Esophagus muscularis mucosa (tissue), 3 donors: ENCODE measurements at regions not wholly inside any gene's neighbourhood (a gene's known extent, or its start where the extent isn't known, plus 50 kb on each side); places are given as distances from the start of the nearest gene placed in this dataset.

Source experiments
- CTCF ChIP-seq, 3 experiments: fragments of 200-600 bp in 2 of 3; fragments of 450-650 bp in 1 of 3; sonication (generic) in 2 of 3; IDR thresholded peaks; one replicate each; pipeline ENCODE4 v1.5.1; 2017 to 2019; ENCODE audit warnings: antibody characterized with exemption in 3 of 3, mild to moderate bottlenecking in 2 of 3, moderate library complexity in 1 of 3
- POLR2A ChIP-seq: fragments of 450-650 bp; IDR thresholded peaks from one replicate; pipeline ENCODE4 v1.6.1; 2017; ENCODE audit warnings: antibody characterized with exemption, moderate library complexity, mild to moderate bottlenecking, low read depth
- POLR2AphosphoS5 ChIP-seq, 2 donors: sonication (generic); formaldehyde crosslinking; IDR thresholded peaks; one replicate each; pipeline ENCODE4 v1.6.1; 2017; ENCODE audit warnings: antibody characterized with exemption in 2 of 2

GRCh38 chr3:22724420-22724819 lies 478.7 kb upstream of the UBE2E2 start:
- TF ChIP-seq CTCF (IDR thresholded peaks at IDR 0.05) (no peak), POLR2A (no peak), POLR2AphosphoS5 (IDR thresholded peaks at IDR 0.05) (no peak)
